Endodermal cell (in vitro differentiated cells): ENCODE measurements at regions not wholly inside any gene's neighbourhood (a gene's known extent, or its start where the extent isn't known, plus 50 kb on each side); places are given as distances from the start of the nearest gene placed in this dataset.

ENCODE experiments used
- DNase-seq: peaks from one replicate; pipeline ENCODE4 v3.0.0-alpha.2; 2017
- H3K27ac ChIP-seq: 2 replicates; pipeline ENCODE4 v1.5.1; 2013; ENCODE audit warnings: mild to moderate bottlenecking, low read depth, low read length, moderate library complexity
- H3K27me3 ChIP-seq: 2 replicates; pipeline ENCODE4 v1.6.1; 2013; ENCODE audit warnings: mild to moderate bottlenecking, low read length, moderate library complexity; ENCODE audit not compliant: insufficient read depth, control insufficient read depth, poor library complexity, severe bottlenecking
- H3K36me3 ChIP-seq: 2 replicates; pipeline ENCODE4 v1.7.0; 2013; ENCODE audit warnings: mild to moderate bottlenecking, low read length, moderate library complexity; ENCODE audit not compliant: control insufficient read depth, insufficient read depth
- H3K4me1 ChIP-seq: one replicate; pipeline ENCODE4 v1.7.0; 2013; ENCODE audit warnings: low read length; ENCODE audit not compliant: control insufficient read depth, insufficient read depth
- H3K4me3 ChIP-seq: 2 replicates; pipeline ENCODE4 v1.5.1; 2013; ENCODE audit warnings: mild to moderate bottlenecking, low read length, moderate library complexity
- H3K9ac ChIP-seq: 2 replicates; pipeline ENCODE4 v1.6.1; 2013; ENCODE audit warnings: mild to moderate bottlenecking, low read length, moderate library complexity; ENCODE audit not compliant: poor library complexity, severe bottlenecking; ENCODE audit errors: extremely low read depth
- H3K9me3 ChIP-seq: 2 replicates; pipeline ENCODE4 v1.6.1; 2013; ENCODE audit warnings: mild to moderate bottlenecking, low read length, moderate library complexity; ENCODE audit not compliant: control insufficient read depth
- H3K27ac Mint-ChIP-seq: 2 replicates; pipeline ENCODE4 v1.8.0; 2020; ENCODE audit warnings: mixed read lengths
- H3K27me3 Mint-ChIP-seq: 2 replicates; pipeline ENCODE4 v1.8.0; 2021; ENCODE audit warnings: mild to moderate bottlenecking, mixed read lengths; ENCODE audit not compliant: insufficient read depth
- H3K36me3 Mint-ChIP-seq: 2 replicates; pipeline ENCODE4 v1.8.0; 2020; ENCODE audit warnings: low read depth, mixed read lengths
- H3K4me1 Mint-ChIP-seq: 2 replicates; pipeline ENCODE4 v1.8.0; 2020; ENCODE audit warnings: mixed read lengths
- H3K4me3 Mint-ChIP-seq: 2 replicates; pipeline ENCODE4 v1.8.0; 2020; ENCODE audit warnings: mild to moderate bottlenecking, moderate library complexity, mixed read lengths
- H3K9me3 Mint-ChIP-seq: 2 replicates; pipeline ENCODE4 v1.8.0; 2020; ENCODE audit warnings: mild to moderate bottlenecking, mixed read lengths
- WGBS, 2 experiments: methylation state at CpG; one replicate each; pipeline versions ENCODE4 v1.1.5 to v1.1.7; 2013; ENCODE audit warnings: missing lambda C conversion rate in 2 of 2, mixed read lengths in 1 of 2; ENCODE audit not compliant: insufficient coverage in 1 of 2, insufficient read length in 1 of 2; 5-methylcytosine and 5-hydroxymethylcytosine counted together
- TF ChIP-seq, protein P1 (sequence below): fragments of 200-600 bp; sonication (generic); conservative IDR thresholded peaks from 2 replicates; pipeline ENCODE4 v1.5.0; 2021; ENCODE audit warnings: antibody characterized with exemption, mild to moderate bottlenecking

GRCh38 chr18:68221111-68221724 lies 493.7 kb downstream of the TMX3 start:
- no peaks in the 10 kb centered on the region for H3K4me1 Mint-ChIP-seq
- H3K4me3 Mint-ChIP-seq = no peak overlapping the region
- TF ChIP-seq, protein P1, sequence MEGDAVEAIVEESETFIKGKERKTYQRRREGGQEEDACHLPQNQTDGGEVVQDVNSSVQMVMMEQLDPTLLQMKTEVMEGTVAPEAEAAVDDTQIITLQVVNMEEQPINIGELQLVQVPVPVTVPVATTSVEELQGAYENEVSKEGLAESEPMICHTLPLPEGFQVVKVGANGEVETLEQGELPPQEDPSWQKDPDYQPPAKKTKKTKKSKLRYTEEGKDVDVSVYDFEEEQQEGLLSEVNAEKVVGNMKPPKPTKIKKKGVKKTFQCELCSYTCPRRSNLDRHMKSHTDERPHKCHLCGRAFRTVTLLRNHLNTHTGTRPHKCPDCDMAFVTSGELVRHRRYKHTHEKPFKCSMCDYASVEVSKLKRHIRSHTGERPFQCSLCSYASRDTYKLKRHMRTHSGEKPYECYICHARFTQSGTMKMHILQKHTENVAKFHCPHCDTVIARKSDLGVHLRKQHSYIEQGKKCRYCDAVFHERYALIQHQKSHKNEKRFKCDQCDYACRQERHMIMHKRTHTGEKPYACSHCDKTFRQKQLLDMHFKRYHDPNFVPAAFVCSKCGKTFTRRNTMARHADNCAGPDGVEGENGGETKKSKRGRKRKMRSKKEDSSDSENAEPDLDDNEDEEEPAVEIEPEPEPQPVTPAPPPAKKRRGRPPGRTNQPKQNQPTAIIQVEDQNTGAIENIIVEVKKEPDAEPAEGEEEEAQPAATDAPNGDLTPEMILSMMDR = no peak
- no peak overlapping the region for H3K9ac ChIP-seq
- H3K36me3 Mint-ChIP-seq = no peaks in the 10 kb centered on the region
- H3K9me3 ChIP-seq = no peaks in the 10 kb centered on the region
- H3K27ac Mint-ChIP-seq = no peak overlapping the region
- no peak overlapping the region for H3K4me3 ChIP-seq
- no peaks in the 10 kb centered on the region for H3K27me3 ChIP-seq
- WGBS, 2 experiments = 93% methylated on average over 1 of the region's 1 CpG; no CpG with 5 or more reads in 1 of the 2 experiments
- no peaks in the 10 kb centered on the region for H3K27me3 Mint-ChIP-seq
- no peaks in the 10 kb centered on the region for H3K36me3 ChIP-seq
- H3K9me3 Mint-ChIP-seq = no peaks in the 10 kb centered on the region
- no peak overlapping the region for H3K27ac ChIP-seq
- DNase-seq = no peak
- no peaks in the 10 kb centered on the region for H3K4me1 ChIP-seq

DNA sequence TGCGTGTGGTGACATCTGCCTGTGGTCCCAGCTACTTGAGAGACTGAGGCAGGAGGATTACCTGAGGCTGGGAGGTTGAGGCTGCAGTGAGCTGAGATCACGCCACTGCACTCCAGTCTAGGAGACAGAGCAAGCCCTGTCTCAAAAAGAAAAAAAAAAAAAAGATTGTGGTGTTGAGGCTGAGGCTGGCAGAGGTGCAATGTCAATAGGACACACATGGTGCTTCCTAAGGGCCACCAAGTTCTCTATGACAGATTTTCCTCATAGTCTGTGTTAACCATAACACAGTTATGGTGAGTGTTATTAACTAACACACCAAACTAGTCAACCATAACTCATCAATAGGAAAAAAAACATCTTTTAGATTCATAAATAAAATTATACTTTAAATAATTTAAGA lies 494.4 kb downstream of the TMX3 start:
- no peak for DNase-seq
- Mint-ChIP-seq H3K4me1 (no peaks in the 10 kb centered on the region), H3K27me3 (no peaks in the 10 kb centered on the region), H3K4me3 (no peak overlapping the region), H3K27ac (no peak overlapping the region), H3K9me3 (no peaks in the 10 kb centered on the region), H3K36me3 (no peaks in the 10 kb centered on the region)
- WGBS, 2 experiments = 91% methylated on average over 2 of the region's 2 CpGs; no CpG with 5 or more reads in 1 of the 2 experiments
- no peak overlapping the region for H3K27ac ChIP-seq
- TF ChIP-seq, protein P1 = no peak
- no peaks in the 10 kb centered on the region for H3K36me3 ChIP-seq
- H3K9ac ChIP-seq = no peak overlapping the region
- no peaks in the 10 kb centered on the region for H3K4me1 ChIP-seq
- no peak overlapping the region for H3K4me3 ChIP-seq
- no peaks in the 10 kb centered on the region for H3K9me3 ChIP-seq
- no peaks in the 10 kb centered on the region for H3K27me3 ChIP-seq

DNA sequence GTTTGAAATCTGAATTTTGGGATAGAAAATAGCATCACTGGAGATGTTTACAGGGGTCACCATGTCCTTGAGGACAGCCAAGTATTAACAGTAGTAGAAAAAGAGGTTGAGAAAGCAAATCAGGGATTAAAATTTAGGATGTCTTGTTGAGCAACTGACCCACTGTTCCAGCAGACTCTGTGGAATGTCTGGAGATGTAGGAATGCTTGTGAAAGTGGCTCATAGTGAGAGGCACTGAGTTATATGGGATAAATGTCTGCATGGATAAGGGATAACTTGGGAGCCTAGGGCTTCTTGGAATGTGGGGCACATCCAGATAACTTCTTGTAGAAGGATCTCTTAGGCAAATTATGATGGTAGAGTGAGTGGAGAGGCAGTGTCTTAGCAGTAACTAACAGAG lies 495.0 kb downstream of the TMX3 start:
- DNase-seq = no peak
- no peaks in the 10 kb centered on the region for H3K36me3 ChIP-seq
- no peaks in the 10 kb centered on the region for H3K27me3 ChIP-seq
- H3K4me1 ChIP-seq = no peaks in the 10 kb centered on the region
- no peak overlapping the region for H3K9ac ChIP-seq
- no peaks in the 10 kb centered on the region for H3K9me3 ChIP-seq
- H3K27ac Mint-ChIP-seq = no peak overlapping the region
- no peak overlapping the region for H3K4me3 Mint-ChIP-seq
- no peaks in the 10 kb centered on the region for H3K4me1 Mint-ChIP-seq
- no peak overlapping the region for H3K4me3 ChIP-seq
- H3K27me3 Mint-ChIP-seq = no peaks in the 10 kb centered on the region
- TF ChIP-seq, protein P1 = no peak
- H3K27ac ChIP-seq = no peak overlapping the region
- no peaks in the 10 kb centered on the region for H3K36me3 Mint-ChIP-seq
- H3K9me3 Mint-ChIP-seq = no peaks in the 10 kb centered on the region
